ENCODE measurements at regions not wholly inside any gene's neighbourhood (a gene's known extent, or its start where the extent isn't known, plus 50 kb on each side); places are given as distances from the start of the nearest gene placed in this dataset.

GRCh38 chr2:104250635-104251034 is 603.3 kb upstream of the POU3F3 start:
- 85 to 94% (median 87%) methylated on average over 2 of the region's 2 CpGs for WGBS, 4 donors
- intact Hi-C loops (cut with DNase I): loop anchor here in 1 of 10 donors (10.0 kb wide), 1 partner anchor 624 kb away; no protein-coding TSS in a partner anchor
- no peak for TF ChIP-seq CTCF (IDR thresholded peaks at IDR 0.05)
- TF ChIP-seq POLR2A (IDR thresholded peaks at IDR 0.05): no peak
- no peaks in the 10 kb centered on the region for H3K27me3 ChIP-seq
- no peak for ATAC-seq
- peaks cover 0 to 8% (median 0%) of the 10 kb centered on the region in 12 donors for H3K9me3 ChIP-seq
- H3K36me3 ChIP-seq: no peaks in the 10 kb centered on the region
- H3K4me3 ChIP-seq: no peak overlapping the region
- H3K27ac ChIP-seq: no peak overlapping the region
- no peaks in the 10 kb centered on the region for H3K4me1 ChIP-seq
- no peak for DNase-seq

GRCh38 chr2:104254017-104254416 is 599.9 kb upstream of the POU3F3 start:
- DNase-seq (no peak), ATAC-seq (no peak)
- TF ChIP-seq POLR2A (IDR thresholded peaks at IDR 0.05) (no peak), CTCF (IDR thresholded peaks at IDR 0.05) (no peak)
- Histone ChIP-seq H3K36me3 (no peaks in the 10 kb centered on the region), H3K9me3 (peaks cover 0 to 24% (median 8%) of the 10 kb centered on the region in 12 donors), H3K27me3 (no peaks in the 10 kb centered on the region), H3K4me1 (no peaks in the 10 kb centered on the region), H3K27ac (no peak overlapping the region), H3K4me3 (no peak overlapping the region)
- intact Hi-C loops (cut with DNase I): loop anchor here in 1 of 10 donors (10.0 kb wide), 1 partner anchor 621 kb away; no protein-coding TSS in a partner anchor

- no peaks in the 10 kb centered on the region for H3K27me3 ChIP-seq
- ATAC-seq (no peak), DNase-seq (no peak)
- intact Hi-C loops (cut with DNase I): no loop called here
- WGBS, 4 donors: 86 to 90% (median 87%) methylated on average over 1 of the region's 1 CpG
- TF ChIP-seq CTCF (IDR thresholded peaks at IDR 0.05): no peak
- no peak for TF ChIP-seq POLR2A (IDR thresholded peaks at IDR 0.05)
- peaks cover 0 to 79% (median 29%) of the 10 kb centered on the region in 12 donors for H3K9me3 ChIP-seq
- H3K36me3 ChIP-seq: no peaks in the 10 kb centered on the region
- H3K4me1 ChIP-seq: no peaks in the 10 kb centered on the region
- H3K27ac ChIP-seq: no peak overlapping the region
- no peak overlapping the region for H3K4me3 ChIP-seq
These were observed 591.2 kb upstream of the POU3F3 start for GRCh38 chr2:104262714-104263113.

GRCh38 chr2:104279646-104280045 is 574.3 kb upstream of the POU3F3 start:
- Histone ChIP-seq H3K4me3 (no peak overlapping the region), H3K27me3 (no peaks in the 10 kb centered on the region), H3K36me3 (no peaks in the 10 kb centered on the region), H3K27ac (no peak overlapping the region), H3K4me1 (no peaks in the 10 kb centered on the region), H3K9me3 (no peaks in the 10 kb centered on the region)
- 73 to 88% (median 82%) methylated on average over 1 of the region's 1 CpG for WGBS, 4 donors
- no peak for DNase-seq
- intact Hi-C loops (cut with DNase I): no loop called here
- no peak for TF ChIP-seq CTCF (IDR thresholded peaks at IDR 0.05)
- TF ChIP-seq POLR2A (IDR thresholded peaks at IDR 0.05): no peak
- no peak for ATAC-seq
